ENCODE measurements at regions not wholly inside any gene's neighbourhood (a gene's known extent, or its start where the extent isn't known, plus 50 kb on each side); places are given as distances from the start of the nearest gene placed in this dataset.
"Not testable (repeated sequence)": the region's sequence is repeated elsewhere in the genome, so short reads cannot be mapped to it uniquely, and the experiment has no call there.

DNA sequence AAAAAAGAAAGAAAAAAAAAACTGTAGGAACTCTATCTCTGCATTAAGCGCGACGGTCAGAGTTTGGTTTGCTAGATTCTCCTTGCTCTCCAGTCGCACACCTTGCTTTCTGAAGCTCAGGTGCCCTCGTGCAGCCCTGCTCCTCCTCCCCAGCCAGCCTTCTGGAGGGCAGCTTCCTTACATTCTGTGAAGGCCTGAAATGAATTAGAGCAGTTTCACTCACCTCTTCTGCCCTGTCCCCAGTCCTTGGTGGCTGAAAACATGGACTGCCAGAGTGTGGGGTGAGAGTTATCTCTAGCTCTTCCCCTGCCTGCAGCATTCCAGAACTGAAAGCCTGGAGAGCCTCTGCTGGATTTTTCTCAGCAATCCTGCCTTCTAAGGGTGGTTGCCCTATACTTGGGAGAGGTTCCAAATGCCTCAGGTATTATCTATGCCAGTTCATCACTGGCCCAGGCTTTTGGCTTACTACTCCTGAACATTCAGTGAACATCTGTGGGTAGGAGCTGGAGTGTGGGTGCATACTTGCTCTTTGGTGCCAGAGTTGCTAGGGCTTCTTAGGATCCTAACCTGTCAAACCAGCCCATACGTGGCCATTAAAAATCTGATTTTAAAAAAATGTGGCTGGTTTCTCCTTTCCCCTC is 89.5 kb downstream of the SYT15 start:
- H3K4me2 ChIP-seq; H3K9me2 ChIP-seq (ENCODE audit: insufficient read depth); H3K4me3 ChIP-seq; CTCF ChIA-PET; H2AFZ ChIP-seq; H3K27me3 ChIP-seq (ENCODE audit: insufficient read depth, low read depth); H3K9me3 ChIP-seq (ENCODE audit: insufficient read depth, low read depth); intact Hi-C loops (cut with micrococcal nuclease; ENCODE audit: unreplicated experiment); H3K4me1 ChIP-seq (replicated peaks; ENCODE audit: insufficient read depth); H4K20me1 ChIP-seq (ENCODE audit: insufficient read depth); H3K27ac ChIP-seq; DNase-seq; POLR2A ChIA-PET (ENCODE audit: unreplicated experiment); BruUV-seq (replicated peaks); H3K79me2 ChIP-seq (ENCODE audit: low read depth); H3F3A ChIP-seq (ENCODE audit: insufficient read depth, low read depth); H3K36me3 ChIP-seq (ENCODE audit: low read depth): not testable (repeated sequence)

DNA sequence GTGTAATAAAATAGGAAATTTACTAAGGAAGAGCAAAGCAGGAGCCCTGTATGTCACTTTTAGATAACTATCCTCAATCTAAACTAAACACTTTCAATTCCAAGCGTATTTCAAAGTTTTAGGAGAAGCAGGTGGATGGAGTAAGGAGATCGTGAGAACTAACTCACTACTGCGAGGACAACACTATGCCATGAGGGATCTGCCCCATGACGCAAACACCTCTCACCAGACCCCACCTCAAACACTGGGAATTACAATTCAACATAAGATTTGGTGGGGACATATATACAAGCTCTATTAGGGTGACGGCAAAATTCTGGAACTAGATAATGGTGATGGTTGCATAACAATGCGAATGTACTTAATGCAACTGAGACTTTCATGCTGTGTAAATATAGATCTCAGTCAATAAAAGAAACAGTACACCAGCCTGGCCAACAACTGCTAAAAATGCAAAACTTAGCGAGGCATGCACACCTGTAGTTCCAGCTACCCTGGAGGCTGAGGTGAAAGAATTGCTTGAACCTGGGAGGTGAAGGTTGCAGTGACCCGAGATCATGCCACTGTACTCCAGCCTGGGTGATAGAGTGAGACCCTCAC is 99.0 kb downstream of the SYT15 start:
- H3K27ac ChIP-seq; H3K79me2 ChIP-seq (ENCODE audit: low read depth); DNase-seq; H2AFZ ChIP-seq; CTCF ChIA-PET; H3F3A ChIP-seq (ENCODE audit: insufficient read depth, low read depth); H3K9me3 ChIP-seq (ENCODE audit: insufficient read depth, low read depth); H4K20me1 ChIP-seq (ENCODE audit: insufficient read depth); BruUV-seq (replicated peaks); H3K9me2 ChIP-seq (ENCODE audit: insufficient read depth); H3K27me3 ChIP-seq (ENCODE audit: insufficient read depth, low read depth); H3K4me3 ChIP-seq; intact Hi-C loops (cut with micrococcal nuclease; ENCODE audit: unreplicated experiment); POLR2A ChIA-PET (ENCODE audit: unreplicated experiment); H3K4me1 ChIP-seq (replicated peaks; ENCODE audit: insufficient read depth); H3K36me3 ChIP-seq (ENCODE audit: low read depth); H3K4me2 ChIP-seq: not testable (repeated sequence)

DNA sequence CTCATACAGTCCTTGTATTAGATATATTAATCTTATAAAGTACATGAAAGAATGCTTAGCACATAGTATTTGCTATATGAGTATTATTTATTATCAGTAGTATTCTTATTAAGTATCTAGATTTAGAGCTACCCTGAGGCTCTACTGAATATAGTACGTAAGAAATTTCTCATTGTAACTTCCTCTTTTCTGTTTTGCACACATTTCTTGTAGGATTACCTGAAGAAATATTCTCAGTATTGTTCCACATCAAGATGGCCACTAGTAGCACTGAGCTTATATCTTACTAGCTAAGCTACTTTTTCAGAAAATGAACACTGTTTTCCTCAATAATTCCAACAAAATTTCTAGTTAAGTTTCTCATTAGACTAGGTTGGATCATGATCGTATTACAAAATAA is 112.5 kb downstream of the SYT15 start:
- BruUV-seq (replicated peaks); H3K4me3 ChIP-seq; H3K27me3 ChIP-seq (ENCODE audit: insufficient read depth, low read depth); H3K4me1 ChIP-seq (replicated peaks; ENCODE audit: insufficient read depth); POLR2A ChIA-PET (ENCODE audit: unreplicated experiment); H3K27ac ChIP-seq; H3K79me2 ChIP-seq (ENCODE audit: low read depth); H3K4me2 ChIP-seq; H3K9me3 ChIP-seq (ENCODE audit: insufficient read depth, low read depth); H3F3A ChIP-seq (ENCODE audit: insufficient read depth, low read depth); H3K9me2 ChIP-seq (ENCODE audit: insufficient read depth); DNase-seq; H2AFZ ChIP-seq; CTCF ChIA-PET; H4K20me1 ChIP-seq (ENCODE audit: insufficient read depth); H3K36me3 ChIP-seq (ENCODE audit: low read depth); intact Hi-C loops (cut with micrococcal nuclease; ENCODE audit: unreplicated experiment): not testable (repeated sequence)

DNA sequence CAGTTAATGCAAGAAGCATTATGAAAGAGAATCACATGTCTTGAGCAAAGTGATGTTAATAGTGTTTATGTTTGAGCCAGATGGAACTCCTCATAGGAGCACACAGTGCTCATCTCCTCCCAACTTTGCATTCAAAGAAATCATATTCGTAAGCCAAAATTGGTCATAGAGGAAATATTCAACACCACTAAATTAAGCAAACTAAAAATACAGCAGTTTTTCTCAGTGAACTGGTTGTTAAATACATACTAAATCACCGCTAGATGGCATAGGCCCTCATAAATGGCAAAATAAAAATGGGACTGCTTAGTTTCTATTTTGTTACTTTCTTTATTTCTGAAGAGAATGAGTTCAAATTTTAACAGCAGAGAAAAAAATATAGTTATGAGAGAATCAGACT is 114.3 kb downstream of the SYT15 start:
- POLR2A ChIA-PET (ENCODE audit: unreplicated experiment); H2AFZ ChIP-seq; H4K20me1 ChIP-seq (ENCODE audit: insufficient read depth); H3K36me3 ChIP-seq (ENCODE audit: low read depth); H3K4me3 ChIP-seq; H3K4me1 ChIP-seq (replicated peaks; ENCODE audit: insufficient read depth); H3K27me3 ChIP-seq (ENCODE audit: insufficient read depth, low read depth); H3K9me2 ChIP-seq (ENCODE audit: insufficient read depth); intact Hi-C loops (cut with micrococcal nuclease; ENCODE audit: unreplicated experiment); H3F3A ChIP-seq (ENCODE audit: insufficient read depth, low read depth); H3K27ac ChIP-seq; H3K79me2 ChIP-seq (ENCODE audit: low read depth); H3K9me3 ChIP-seq (ENCODE audit: insufficient read depth, low read depth); DNase-seq; H3K4me2 ChIP-seq; BruUV-seq (replicated peaks); CTCF ChIA-PET: not testable (repeated sequence)
- TF ChIP-seq, protein P1, sequence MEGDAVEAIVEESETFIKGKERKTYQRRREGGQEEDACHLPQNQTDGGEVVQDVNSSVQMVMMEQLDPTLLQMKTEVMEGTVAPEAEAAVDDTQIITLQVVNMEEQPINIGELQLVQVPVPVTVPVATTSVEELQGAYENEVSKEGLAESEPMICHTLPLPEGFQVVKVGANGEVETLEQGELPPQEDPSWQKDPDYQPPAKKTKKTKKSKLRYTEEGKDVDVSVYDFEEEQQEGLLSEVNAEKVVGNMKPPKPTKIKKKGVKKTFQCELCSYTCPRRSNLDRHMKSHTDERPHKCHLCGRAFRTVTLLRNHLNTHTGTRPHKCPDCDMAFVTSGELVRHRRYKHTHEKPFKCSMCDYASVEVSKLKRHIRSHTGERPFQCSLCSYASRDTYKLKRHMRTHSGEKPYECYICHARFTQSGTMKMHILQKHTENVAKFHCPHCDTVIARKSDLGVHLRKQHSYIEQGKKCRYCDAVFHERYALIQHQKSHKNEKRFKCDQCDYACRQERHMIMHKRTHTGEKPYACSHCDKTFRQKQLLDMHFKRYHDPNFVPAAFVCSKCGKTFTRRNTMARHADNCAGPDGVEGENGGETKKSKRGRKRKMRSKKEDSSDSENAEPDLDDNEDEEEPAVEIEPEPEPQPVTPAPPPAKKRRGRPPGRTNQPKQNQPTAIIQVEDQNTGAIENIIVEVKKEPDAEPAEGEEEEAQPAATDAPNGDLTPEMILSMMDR (conservative IDR thresholded peaks at IDR 0.05) = peak; percentile 33; the same call in 1 of the 2 replicates

DNA sequence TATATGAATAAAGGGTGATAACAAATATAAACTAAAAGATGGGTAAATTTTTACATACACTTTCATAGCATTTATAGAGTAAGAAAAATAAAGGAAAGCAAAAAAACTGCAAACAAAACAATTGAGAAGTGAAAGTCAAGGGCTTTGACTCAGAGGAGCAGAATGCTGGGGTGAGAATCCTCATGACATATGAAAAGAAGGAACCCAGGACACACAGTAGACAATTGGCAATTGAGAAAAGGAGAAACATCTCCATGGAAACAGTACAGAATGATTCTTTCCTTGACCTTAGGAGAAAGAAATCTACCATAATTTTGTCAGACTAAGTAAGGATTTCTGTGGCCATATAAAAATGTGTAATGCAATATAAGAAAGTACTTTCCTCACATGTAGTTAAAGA is 138.3 kb downstream of the SYT15 start:
- H3K27ac ChIP-seq; H3K79me2 ChIP-seq (ENCODE audit: low read depth); CTCF ChIA-PET; BruUV-seq (replicated peaks); H3K36me3 ChIP-seq (ENCODE audit: low read depth); H3F3A ChIP-seq (ENCODE audit: insufficient read depth, low read depth); POLR2A ChIA-PET (ENCODE audit: unreplicated experiment); H3K9me2 ChIP-seq (ENCODE audit: insufficient read depth); H4K20me1 ChIP-seq (ENCODE audit: insufficient read depth); H3K27me3 ChIP-seq (ENCODE audit: insufficient read depth, low read depth); H3K4me1 ChIP-seq (replicated peaks; ENCODE audit: insufficient read depth); H2AFZ ChIP-seq; H3K4me2 ChIP-seq; H3K4me3 ChIP-seq; H3K9me3 ChIP-seq (ENCODE audit: insufficient read depth, low read depth); DNase-seq; intact Hi-C loops (cut with micrococcal nuclease; ENCODE audit: unreplicated experiment): not testable (repeated sequence)

DNA sequence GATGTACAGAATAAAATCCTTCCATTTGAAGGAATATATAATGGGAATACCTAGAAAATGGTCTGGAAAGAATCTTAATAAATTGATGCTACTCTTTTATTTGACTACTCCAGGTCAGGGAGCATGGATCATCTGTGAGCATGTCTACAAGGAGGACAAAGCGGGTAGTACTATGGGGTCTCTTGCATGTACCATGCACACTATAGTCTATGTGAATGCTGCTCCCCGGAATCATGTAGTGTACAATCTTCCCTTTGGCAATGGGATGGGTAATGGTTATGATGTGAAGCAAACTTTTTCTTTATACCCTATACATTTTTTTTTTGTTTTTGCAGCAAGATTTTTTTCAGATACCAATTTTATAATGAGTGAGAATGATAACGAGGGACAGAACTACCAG is 139.1 kb downstream of the SYT15 start:
- H3K9me2 ChIP-seq (ENCODE audit: insufficient read depth); intact Hi-C loops (cut with micrococcal nuclease; ENCODE audit: unreplicated experiment); H3K36me3 ChIP-seq (ENCODE audit: low read depth); POLR2A ChIA-PET (ENCODE audit: unreplicated experiment); CTCF ChIA-PET; H3K9me3 ChIP-seq (ENCODE audit: insufficient read depth, low read depth); H3K27ac ChIP-seq; H3K79me2 ChIP-seq (ENCODE audit: low read depth); H3K4me1 ChIP-seq (replicated peaks; ENCODE audit: insufficient read depth); H3K4me2 ChIP-seq; DNase-seq; BruUV-seq (replicated peaks); H4K20me1 ChIP-seq (ENCODE audit: insufficient read depth); H3K27me3 ChIP-seq (ENCODE audit: insufficient read depth, low read depth); H3F3A ChIP-seq (ENCODE audit: insufficient read depth, low read depth); H2AFZ ChIP-seq; H3K4me3 ChIP-seq: not testable (repeated sequence)
